ENCODE measurements at regions not wholly inside any gene's neighbourhood (a gene's known extent, or its start where the extent isn't known, plus 50 kb on each side); places are given as distances from the start of the nearest gene placed in this dataset.

DNA sequence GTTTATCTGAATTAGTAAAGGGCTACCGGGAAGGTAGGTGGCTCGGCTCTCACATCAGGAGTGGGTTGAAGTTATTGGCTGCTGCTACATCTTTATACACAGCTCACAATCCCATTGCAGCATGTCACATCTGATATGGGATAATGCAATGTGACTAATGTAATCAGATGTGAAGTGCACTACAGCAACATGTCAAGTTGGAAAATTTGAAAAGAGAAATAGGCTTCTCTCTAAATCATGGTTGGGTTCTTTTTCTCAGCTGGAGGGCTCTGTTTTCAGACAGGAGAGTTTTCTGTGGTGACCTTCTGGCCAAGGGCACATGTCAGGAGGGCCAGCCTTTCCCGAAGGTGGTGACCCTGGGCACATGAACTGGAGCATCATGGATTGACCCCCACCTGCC lies 337.5 kb downstream of the HRH4 start:
- TF ChIP-seq POLR2A (IDR thresholded peaks at IDR 0.05; ENCODE audit: low read depth), result no peak
- TF ChIP-seq POLR2AphosphoS5 (IDR thresholded peaks at IDR 0.05), result no peak
